ENCODE measurements at regions not wholly inside any gene's neighbourhood (a gene's known extent, or its start where the extent isn't known, plus 50 kb on each side); places are given as distances from the start of the nearest gene placed in this dataset.

DNA sequence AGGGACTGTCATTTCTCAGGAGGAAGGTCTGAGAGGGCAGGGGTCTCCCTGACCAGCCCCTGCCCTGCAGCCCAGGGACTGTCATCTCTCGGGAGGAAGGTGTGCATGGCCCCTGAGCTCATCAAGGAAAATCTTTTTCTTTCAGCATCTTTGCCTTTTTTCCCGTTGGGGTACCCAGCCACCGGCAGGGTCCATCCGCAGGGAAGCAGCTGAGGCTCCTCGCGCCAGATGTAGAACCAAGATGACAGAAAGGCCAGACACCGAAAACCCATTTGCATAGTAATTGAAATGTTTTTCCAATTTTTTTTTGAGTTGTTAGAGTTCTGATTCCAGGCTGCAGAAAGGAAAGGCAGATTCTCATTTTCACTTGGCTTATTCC lies 613.9 kb downstream of the TBC1D22A start:
- 76 to 81% (median 80%) methylated on average over 7 of the region's 7 CpGs for WGBS, 3 donors

DNA sequence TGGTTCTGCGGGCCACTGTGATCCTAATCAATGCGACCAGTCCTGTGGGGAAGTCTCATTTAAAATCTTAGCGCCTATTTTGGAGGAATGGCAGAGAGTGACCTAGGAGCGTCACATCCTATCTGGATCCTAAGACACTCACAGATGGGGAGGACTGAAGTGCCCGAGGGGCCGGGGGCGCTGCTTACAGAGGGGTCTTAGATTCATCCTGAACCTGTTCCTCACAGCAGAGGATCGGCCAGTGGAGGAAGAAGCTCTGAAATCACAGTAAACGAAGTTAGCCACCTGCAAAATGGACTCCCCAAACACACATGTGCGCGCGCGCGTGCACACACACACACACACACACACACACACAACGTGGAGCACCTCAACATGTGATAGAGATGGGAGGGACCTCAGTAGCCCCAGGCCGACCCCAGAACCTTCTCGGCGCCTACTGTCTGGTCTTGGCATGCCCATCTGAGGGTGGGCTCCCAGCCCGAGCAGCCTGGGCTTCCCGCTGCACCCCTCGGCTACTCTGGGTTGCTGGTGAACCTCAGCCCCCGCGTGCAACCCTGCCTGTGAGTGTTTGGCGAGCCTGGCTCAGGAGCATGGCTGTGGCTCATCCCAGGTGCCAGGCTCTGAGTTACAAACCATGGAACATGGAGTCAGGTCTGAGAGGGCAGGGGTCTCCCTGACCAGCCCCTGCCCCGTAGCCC lies 613.3 kb downstream of the TBC1D22A start:
- Histone ChIP-seq H3K4me1 (ENCODE audit: insufficient read depth) (no peaks in the 10 kb centered on the region), H3K27me3 (no peaks in the 10 kb centered on the region), H3K9me3 (no peaks in the 10 kb centered on the region), H3K27ac (no peak overlapping the region), H3K4me3 (no peak overlapping the region), H3K36me3 (no peaks in the 10 kb centered on the region)
- intact Hi-C loops (cut with DNase I), result no loop called here
- peak in 1 of 5 donors; percentile 12 for DNase-seq
- TF ChIP-seq, protein P1, sequence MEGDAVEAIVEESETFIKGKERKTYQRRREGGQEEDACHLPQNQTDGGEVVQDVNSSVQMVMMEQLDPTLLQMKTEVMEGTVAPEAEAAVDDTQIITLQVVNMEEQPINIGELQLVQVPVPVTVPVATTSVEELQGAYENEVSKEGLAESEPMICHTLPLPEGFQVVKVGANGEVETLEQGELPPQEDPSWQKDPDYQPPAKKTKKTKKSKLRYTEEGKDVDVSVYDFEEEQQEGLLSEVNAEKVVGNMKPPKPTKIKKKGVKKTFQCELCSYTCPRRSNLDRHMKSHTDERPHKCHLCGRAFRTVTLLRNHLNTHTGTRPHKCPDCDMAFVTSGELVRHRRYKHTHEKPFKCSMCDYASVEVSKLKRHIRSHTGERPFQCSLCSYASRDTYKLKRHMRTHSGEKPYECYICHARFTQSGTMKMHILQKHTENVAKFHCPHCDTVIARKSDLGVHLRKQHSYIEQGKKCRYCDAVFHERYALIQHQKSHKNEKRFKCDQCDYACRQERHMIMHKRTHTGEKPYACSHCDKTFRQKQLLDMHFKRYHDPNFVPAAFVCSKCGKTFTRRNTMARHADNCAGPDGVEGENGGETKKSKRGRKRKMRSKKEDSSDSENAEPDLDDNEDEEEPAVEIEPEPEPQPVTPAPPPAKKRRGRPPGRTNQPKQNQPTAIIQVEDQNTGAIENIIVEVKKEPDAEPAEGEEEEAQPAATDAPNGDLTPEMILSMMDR (IDR thresholded peaks at IDR 0.05), result no peak
- no peak for TF ChIP-seq POLR2A (IDR thresholded peaks at IDR 0.05)
- TF ChIP-seq EP300 (IDR thresholded peaks at IDR 0.05), result no peak
- WGBS, 3 donors, result 70 to 85% (median 72%) methylated on average over 25 of the region's 25 CpGs

More for the DNA sequence above, 613.9 kb downstream of the TBC1D22A start:
- H3K27me3 ChIP-seq, result no peaks in the 10 kb centered on the region
- TF ChIP-seq POLR2A (IDR thresholded peaks at IDR 0.05) (no peak), EP300 (IDR thresholded peaks at IDR 0.05) (no peak)
- TF ChIP-seq, protein P1 (IDR thresholded peaks at IDR 0.05), result no peak
- H3K4me1 ChIP-seq (ENCODE audit: insufficient read depth), result no peaks in the 10 kb centered on the region
- peak in 1 of 5 donors; percentile 7 for DNase-seq
- no peaks in the 10 kb centered on the region for H3K9me3 ChIP-seq
- intact Hi-C loops (cut with DNase I), result no loop called here
- H3K27ac ChIP-seq, result no peak overlapping the region
- no peaks in the 10 kb centered on the region for H3K36me3 ChIP-seq
- H3K4me3 ChIP-seq, result no peak overlapping the region

DNA sequence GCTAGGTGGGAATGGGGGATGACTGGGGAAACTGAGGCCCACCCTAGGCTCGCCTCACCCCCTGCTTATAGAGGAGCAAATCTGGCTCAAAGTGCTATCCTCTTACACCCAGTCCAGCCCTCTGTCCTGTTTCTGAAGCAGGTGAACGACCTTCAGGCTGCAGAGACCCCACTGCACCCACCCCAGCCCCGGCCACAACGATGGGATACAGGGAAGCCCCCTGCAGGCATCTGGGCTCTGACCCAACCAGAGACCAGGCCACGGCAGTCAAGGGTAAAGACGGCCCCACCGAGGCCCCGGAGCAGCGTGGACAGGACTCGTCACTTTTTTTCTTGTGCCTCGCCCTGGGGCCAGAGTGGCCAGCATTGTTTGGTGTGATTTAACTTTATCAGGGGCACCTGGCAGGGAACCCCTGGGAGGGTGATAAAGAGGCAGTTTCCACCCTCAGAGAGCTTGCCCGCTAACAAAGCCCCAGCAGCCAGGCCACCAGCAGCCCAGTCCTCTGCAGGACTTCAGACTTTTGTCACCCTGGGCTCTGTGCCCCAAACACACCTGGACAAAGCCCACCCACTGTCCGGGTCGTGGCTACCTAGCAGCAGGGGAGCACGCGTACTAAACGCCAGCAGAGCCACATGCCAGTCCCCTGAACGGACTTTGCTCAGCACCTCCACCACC lies 612.6 kb downstream of the TBC1D22A start:
- no peak overlapping the region for H3K27ac ChIP-seq
- H3K4me1 ChIP-seq (ENCODE audit: insufficient read depth), result no peaks in the 10 kb centered on the region
- intact Hi-C loops (cut with DNase I), result no loop called here
- WGBS, 3 donors, result 81 to 87% (median 87%) methylated on average over 18 of the region's 18 CpGs
- no peaks in the 10 kb centered on the region for H3K36me3 ChIP-seq
- H3K27me3 ChIP-seq, result no peaks in the 10 kb centered on the region
- H3K4me3 ChIP-seq, result no peak overlapping the region
- H3K9me3 ChIP-seq, result no peaks in the 10 kb centered on the region
- peak in 1 of 5 donors; percentile 14 for DNase-seq
- TF ChIP-seq EP300 (IDR thresholded peaks at IDR 0.05) (no peak), POLR2A (IDR thresholded peaks at IDR 0.05) (no peak)
- TF ChIP-seq, protein P1 (IDR thresholded peaks at IDR 0.05), result no peak

DNA sequence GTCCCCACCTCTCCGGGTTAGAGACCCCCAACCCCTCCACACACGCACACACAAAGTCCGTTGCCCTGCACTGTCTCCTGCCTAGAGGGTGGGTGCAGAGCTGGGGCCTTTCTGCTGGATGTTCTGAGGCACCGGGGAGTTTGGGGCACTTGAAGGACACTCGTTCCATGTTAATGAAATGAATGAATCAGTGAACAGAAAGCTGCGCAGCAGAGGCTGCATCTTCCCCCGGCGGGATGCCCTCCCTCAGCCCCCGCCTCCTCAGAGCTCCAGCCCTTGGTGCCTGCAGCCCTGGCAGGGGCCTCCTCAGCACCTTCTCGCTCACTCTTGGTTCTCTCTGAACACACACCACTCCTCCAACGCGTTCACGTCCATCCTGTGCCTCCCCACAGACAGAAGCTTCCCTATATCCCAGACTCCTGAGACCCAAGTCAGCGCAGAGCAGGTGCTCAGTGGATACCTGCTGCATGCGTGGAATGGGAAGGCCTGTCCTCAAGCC lies 611.9 kb downstream of the TBC1D22A start:
- WGBS, 3 donors, result 80 to 87% (median 85%) methylated on average over 14 to 15 of the region's 15 CpGs
- TF ChIP-seq EP300 (IDR thresholded peaks at IDR 0.05) (no peak), POLR2A (IDR thresholded peaks at IDR 0.05) (no peak)
- TF ChIP-seq, protein P1 (IDR thresholded peaks at IDR 0.05), result no peak
- no peaks in the 10 kb centered on the region for H3K4me1 ChIP-seq (ENCODE audit: insufficient read depth)
- no peaks in the 10 kb centered on the region for H3K9me3 ChIP-seq
- H3K27me3 ChIP-seq, result no peaks in the 10 kb centered on the region
- intact Hi-C loops (cut with DNase I), result no loop called here
- no peak overlapping the region for H3K4me3 ChIP-seq
- DNase-seq, result peak in 1 of 5 donors; percentile 12
- no peaks in the 10 kb centered on the region for H3K36me3 ChIP-seq
- H3K27ac ChIP-seq, result no peak overlapping the region
